Esophagus muscularis mucosa (tissue), 4 donors: ENCODE measurements at regions not wholly inside any gene's neighbourhood (a gene's known extent, or its start where the extent isn't known, plus 50 kb on each side); places are given as distances from the start of the nearest gene placed in this dataset.

ENCODE experiments used
- DNase-seq: peaks from one replicate; pipeline ENCODE4 v3.0.0-alpha.2; 2017; ENCODE audit errors: extremely low spot score
- H3K27ac ChIP-seq, 4 donors: fragments of 200-600 bp; sonication (generic); replicated peaks in 1 of 4; 1 replicate in 3 of 4; 2 replicates in 1 of 4; pipeline ENCODE4 v1.5.1; 2016 to 2019; ENCODE audit warnings: mild to moderate bottlenecking in 1 of 4
- H3K27me3 ChIP-seq, 4 donors: fragments of 200-600 bp; sonication (generic); one replicate each; pipeline versions ENCODE4 v1.5.1 to v1.6.0; 2016 to 2019
- H3K36me3 ChIP-seq, 4 donors: fragments of 200-600 bp; sonication (generic); one replicate each; pipeline ENCODE4 v1.5.1; 2016 to 2019
- H3K4me1 ChIP-seq, 4 donors: fragments of 200-600 bp; sonication (generic); one replicate each; pipeline ENCODE4 v1.5.1; 2016 to 2019
- H3K4me3 ChIP-seq, 4 donors: fragments of 200-600 bp; sonication (generic); 1 replicate in 2 of 4; 2 replicates in 2 of 4; pipeline ENCODE4 v1.5.1; 2016 to 2019; ENCODE audit warnings: mild to moderate bottlenecking in 4 of 4, moderate library complexity in 1 of 4
- H3K9me3 ChIP-seq, 4 donors: fragments of 200-600 bp; sonication (generic); 1 replicate in 3 of 4; 2 replicates in 1 of 4; pipeline ENCODE4 v1.5.1; 2016 to 2019
- EP300 ChIP-seq: sonication (generic); formaldehyde crosslinking; IDR thresholded peaks from one replicate; pipeline ENCODE4 v1.6.1; 2017; ENCODE audit warnings: antibody characterized with exemption
- POLR2A ChIP-seq: fragments of 450-650 bp; IDR thresholded peaks from one replicate; pipeline ENCODE4 v1.6.1; 2017; ENCODE audit warnings: antibody characterized with exemption, moderate library complexity, mild to moderate bottlenecking, low read depth
- POLR2AphosphoS5 ChIP-seq, 2 donors: sonication (generic); formaldehyde crosslinking; IDR thresholded peaks; one replicate each; pipeline ENCODE4 v1.6.1; 2017; ENCODE audit warnings: antibody characterized with exemption in 2 of 2
- WGBS: methylation state at CpG from one replicate; pipeline ENCODE4 v1.1.5; 2018; 5-methylcytosine and 5-hydroxymethylcytosine counted together
- intact Hi-C: fragments of 100-400 bp; cut with DNase I; formaldehyde crosslinking; loops from one replicate; pipeline ENCODE4 v1.15.1; 2023
- TF ChIP-seq, protein P1 (sequence below), 3 experiments: fragments of 200-600 bp in 2 of 3; fragments of 450-650 bp in 1 of 3; sonication (generic) in 2 of 3; IDR thresholded peaks; one replicate each; pipeline ENCODE4 v1.5.1; 2017 to 2019; ENCODE audit warnings: antibody characterized with exemption in 3 of 3, mild to moderate bottlenecking in 2 of 3, moderate library complexity in 1 of 3

DNA sequence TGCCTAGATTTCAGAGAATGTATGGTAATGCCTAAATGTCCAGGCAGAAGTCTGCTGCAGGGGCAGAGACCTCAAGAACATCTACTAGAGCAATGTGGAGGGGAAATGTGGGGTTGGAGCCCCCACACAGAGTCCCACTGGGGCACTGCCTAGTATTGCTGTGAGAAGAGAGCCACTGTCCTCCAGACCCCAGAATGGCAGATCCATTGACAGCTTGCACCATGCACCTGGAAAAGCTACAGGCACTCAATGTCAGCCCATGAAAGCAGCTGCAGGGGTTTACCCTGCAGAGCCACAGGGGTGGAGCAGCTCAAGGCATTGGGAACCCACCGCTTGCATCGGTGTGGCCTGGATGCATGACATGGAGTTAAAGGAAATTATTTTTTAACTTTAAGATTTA is 314.1 kb downstream of the CYRIA start:
- intact Hi-C loops: no loop called here
- TF ChIP-seq POLR2AphosphoS5 (IDR thresholded peaks at IDR 0.05) (no peak), POLR2A (no peak), EP300 (no peak)
- TF ChIP-seq, protein P1, sequence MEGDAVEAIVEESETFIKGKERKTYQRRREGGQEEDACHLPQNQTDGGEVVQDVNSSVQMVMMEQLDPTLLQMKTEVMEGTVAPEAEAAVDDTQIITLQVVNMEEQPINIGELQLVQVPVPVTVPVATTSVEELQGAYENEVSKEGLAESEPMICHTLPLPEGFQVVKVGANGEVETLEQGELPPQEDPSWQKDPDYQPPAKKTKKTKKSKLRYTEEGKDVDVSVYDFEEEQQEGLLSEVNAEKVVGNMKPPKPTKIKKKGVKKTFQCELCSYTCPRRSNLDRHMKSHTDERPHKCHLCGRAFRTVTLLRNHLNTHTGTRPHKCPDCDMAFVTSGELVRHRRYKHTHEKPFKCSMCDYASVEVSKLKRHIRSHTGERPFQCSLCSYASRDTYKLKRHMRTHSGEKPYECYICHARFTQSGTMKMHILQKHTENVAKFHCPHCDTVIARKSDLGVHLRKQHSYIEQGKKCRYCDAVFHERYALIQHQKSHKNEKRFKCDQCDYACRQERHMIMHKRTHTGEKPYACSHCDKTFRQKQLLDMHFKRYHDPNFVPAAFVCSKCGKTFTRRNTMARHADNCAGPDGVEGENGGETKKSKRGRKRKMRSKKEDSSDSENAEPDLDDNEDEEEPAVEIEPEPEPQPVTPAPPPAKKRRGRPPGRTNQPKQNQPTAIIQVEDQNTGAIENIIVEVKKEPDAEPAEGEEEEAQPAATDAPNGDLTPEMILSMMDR (IDR thresholded peaks at IDR 0.05): no peak
- H3K36me3 ChIP-seq: no peaks in the 10 kb centered on the region
- H3K9me3 ChIP-seq: peaks cover 0 to 8% (median under 1%) of the 10 kb centered on the region in 4 donors
- WGBS: 88% methylated on average over 2 of the region's 2 CpGs
- no peaks in the 10 kb centered on the region for H3K27me3 ChIP-seq
- no peak overlapping the region for H3K27ac ChIP-seq
- DNase-seq: no peak
- no peaks in the 10 kb centered on the region for H3K4me1 ChIP-seq
- H3K4me3 ChIP-seq: no peak overlapping the region

DNA sequence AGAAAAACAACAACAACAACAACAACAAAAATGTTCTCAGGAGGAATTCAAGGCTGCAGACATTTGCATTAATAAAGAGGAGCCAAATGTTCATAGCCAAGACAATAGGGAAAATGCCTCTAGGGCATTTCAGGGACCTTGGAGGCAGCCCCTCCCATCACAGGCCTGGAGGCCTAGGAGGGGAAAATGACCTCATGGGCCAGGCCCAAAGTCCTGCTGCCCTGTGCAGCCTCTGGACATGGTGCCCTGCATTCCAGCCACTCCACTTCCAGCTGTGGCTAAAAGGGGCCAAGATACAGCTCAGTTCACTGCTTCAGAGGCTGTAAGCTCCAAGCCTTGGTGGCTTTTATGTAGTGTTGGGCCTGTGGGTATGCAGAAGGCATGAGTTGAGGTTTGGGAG is 314.5 kb downstream of the CYRIA start:
- no peak overlapping the region for H3K4me3 ChIP-seq
- no peak for DNase-seq
- H3K36me3 ChIP-seq: no peaks in the 10 kb centered on the region
- H3K4me1 ChIP-seq: no peaks in the 10 kb centered on the region
- intact Hi-C loops: no loop called here
- H3K27me3 ChIP-seq: no peaks in the 10 kb centered on the region
- H3K27ac ChIP-seq: no peak overlapping the region
- H3K9me3 ChIP-seq: peaks cover 0 to 6% (median 0%) of the 10 kb centered on the region in 4 donors
- TF ChIP-seq POLR2AphosphoS5 (IDR thresholded peaks at IDR 0.05): no peak
- TF ChIP-seq POLR2A: no peak
- TF ChIP-seq, protein P1 (IDR thresholded peaks at IDR 0.05): no peak
- no peak for TF ChIP-seq EP300

DNA sequence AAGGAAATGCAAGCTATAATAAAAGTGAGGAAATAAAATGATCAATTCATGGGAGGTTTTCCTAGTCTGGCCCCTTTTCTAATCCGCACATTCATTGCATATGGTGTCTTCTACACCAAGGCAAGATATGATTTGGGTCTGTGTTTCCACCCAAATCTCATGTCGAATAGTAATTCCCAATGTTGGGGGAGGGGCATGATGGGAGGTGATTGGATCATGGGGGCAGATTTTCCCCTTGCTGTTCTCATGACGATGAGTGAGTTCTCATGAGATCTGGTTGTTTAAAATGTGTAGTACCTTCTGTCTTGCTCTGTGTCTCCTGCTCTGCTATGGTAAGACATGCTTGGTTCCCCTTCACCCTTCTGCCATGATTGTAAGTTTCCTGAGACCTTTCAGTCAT is 315.4 kb downstream of the CYRIA start:
- DNase-seq: no peak
- Histone ChIP-seq H3K27ac (no peak overlapping the region), H3K4me3 (no peak overlapping the region), H3K4me1 (no peaks in the 10 kb centered on the region), H3K27me3 (no peaks in the 10 kb centered on the region), H3K36me3 (no peaks in the 10 kb centered on the region), H3K9me3 (peaks cover 0 to 6% (median 0%) of the 10 kb centered on the region in 4 donors)
- WGBS: 84% methylated on average over 3 of the region's 3 CpGs
- intact Hi-C loops: no loop called here
- no peak for TF ChIP-seq POLR2AphosphoS5 (IDR thresholded peaks at IDR 0.05)
- TF ChIP-seq POLR2A: no peak
- TF ChIP-seq EP300: no peak
- TF ChIP-seq, protein P1 (IDR thresholded peaks at IDR 0.05): no peak

DNA sequence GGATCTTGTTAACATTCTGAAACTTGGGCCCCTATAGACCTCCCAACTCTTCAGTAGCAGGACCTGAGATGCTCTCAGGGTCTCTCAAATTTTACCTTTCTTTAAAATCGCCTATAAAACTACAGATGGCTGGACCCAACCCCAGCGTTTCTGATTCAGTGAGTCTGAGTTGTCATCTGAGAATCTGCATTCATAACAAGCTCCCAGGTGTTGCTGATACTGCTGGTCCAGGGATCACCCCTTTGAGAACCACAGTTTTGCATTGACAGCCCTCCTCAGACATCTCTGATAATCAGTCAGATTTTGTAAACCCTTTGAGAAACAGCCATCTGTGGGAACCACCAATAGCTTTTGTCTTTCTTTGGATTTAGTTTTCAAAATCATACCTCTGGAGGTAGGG is 315.8 kb downstream of the CYRIA start:
- DNase-seq: no peak
- intact Hi-C loops: no loop called here
- Histone ChIP-seq H3K36me3 (no peaks in the 10 kb centered on the region), H3K9me3 (peaks cover 0 to 6% (median 0%) of the 10 kb centered on the region in 4 donors), H3K27ac (no peak overlapping the region), H3K4me3 (no peak overlapping the region), H3K27me3 (no peaks in the 10 kb centered on the region), H3K4me1 (no peaks in the 10 kb centered on the region)
- TF ChIP-seq POLR2A (no peak), POLR2AphosphoS5 (IDR thresholded peaks at IDR 0.05) (no peak), EP300 (no peak)
- TF ChIP-seq, protein P1 (IDR thresholded peaks at IDR 0.05): no peak
- 33% methylated on average over 2 of the region's 2 CpGs for WGBS

DNA sequence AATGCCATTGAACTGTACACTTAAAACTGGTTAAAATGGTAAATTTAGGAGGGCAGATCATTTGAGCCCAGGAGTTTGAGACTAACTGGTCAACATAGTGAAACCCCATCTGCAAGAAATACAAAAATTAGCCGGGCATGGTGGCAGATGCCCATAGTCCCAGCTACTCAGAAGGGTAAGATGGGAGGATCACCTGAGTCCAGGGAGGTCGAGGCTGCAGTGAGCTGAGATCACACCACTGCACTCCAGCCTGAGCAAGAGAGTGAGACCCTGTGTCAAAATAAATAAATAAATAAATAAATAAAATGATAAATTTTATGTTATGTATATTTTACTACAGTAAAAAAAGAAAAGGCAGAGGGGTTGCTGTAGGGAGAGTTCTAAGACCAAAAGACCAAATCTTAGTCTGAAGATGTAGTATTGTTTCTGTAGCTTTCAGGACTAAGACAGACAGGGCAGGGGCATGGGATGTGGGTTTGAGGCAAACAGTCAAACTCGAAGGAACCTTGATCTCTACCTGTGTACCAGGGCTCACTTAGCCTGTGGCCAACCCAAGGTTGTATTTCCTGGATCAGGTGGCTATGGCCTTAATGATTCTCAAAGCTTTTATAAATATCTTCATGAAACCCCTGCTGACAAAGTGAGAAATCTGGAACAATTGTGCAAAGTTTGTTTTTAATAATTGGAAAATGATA is 316.7 kb downstream of the CYRIA start:
- no peak overlapping the region for H3K4me3 ChIP-seq
- intact Hi-C loops: no loop called here
- peaks cover 0 to 6% (median 0%) of the 10 kb centered on the region in 4 donors for H3K9me3 ChIP-seq
- no peak for DNase-seq
- H3K36me3 ChIP-seq: no peaks in the 10 kb centered on the region
- TF ChIP-seq, protein P1 (IDR thresholded peaks at IDR 0.05): no peak
- TF ChIP-seq POLR2AphosphoS5 (IDR thresholded peaks at IDR 0.05): no peak
- no peak for TF ChIP-seq EP300
- TF ChIP-seq POLR2A: no peak
- no peak overlapping the region for H3K27ac ChIP-seq
- 75% methylated on average over 3 of the region's 3 CpGs for WGBS
- H3K27me3 ChIP-seq: no peaks in the 10 kb centered on the region
- no peaks in the 10 kb centered on the region for H3K4me1 ChIP-seq
